Smooth muscle cell (in vitro differentiated cells): ENCODE measurements at regions not wholly inside any gene's neighbourhood (a gene's known extent, or its start where the extent isn't known, plus 50 kb on each side); places are given as distances from the start of the nearest gene placed in this dataset.
A peak's percentile ranks its signal among the peaks of the same experiment; 100 is the strongest.

Experiments
- DNase-seq: peaks from one replicate; lab custom pipeline; 2025; ENCODE audit not compliant: unreplicated experiment; lab: John Stamatoyannopoulos, UW
- H2AFZ ChIP-seq: fragments of 200-600 bp; sonication (generic); 2 replicates; pipeline ENCODE4 v1.6.0; 2016; ENCODE audit warnings: antibody characterized with exemption, low read depth, mild to moderate bottlenecking
- H3F3A ChIP-seq: fragments of 200-600 bp; sonication (generic); 2 replicates; pipeline ENCODE4 v1.6.0; 2017; ENCODE audit warnings: antibody characterized with exemption, low read depth
- H3K27ac ChIP-seq: fragments of 200-600 bp; sonication (generic); 2 replicates; pipeline ENCODE4 v1.5.1; 2016; ENCODE audit warnings: low read depth, mild to moderate bottlenecking
- H3K27me3 ChIP-seq: fragments of 200-600 bp; sonication (generic); 2 replicates; pipeline ENCODE4 v1.6.1; 2016; ENCODE audit warnings: low read depth, mild to moderate bottlenecking
- H3K36me3 ChIP-seq: fragments of 200-600 bp; sonication (generic); 2 replicates; pipeline ENCODE4 v1.5.1; 2016; ENCODE audit warnings: low read depth
- H3K4me1 ChIP-seq: fragments of 200-600 bp; sonication (generic); 2 replicates; pipeline ENCODE4 v1.5.1; 2016; ENCODE audit warnings: low read depth
- H3K4me2 ChIP-seq: fragments of 200-600 bp; sonication (generic); 2 replicates; pipeline ENCODE4 v1.6.0; 2016; ENCODE audit warnings: mild to moderate bottlenecking
- H3K4me3 ChIP-seq: fragments of 200-600 bp; sonication (generic); 2 replicates; pipeline ENCODE4 v1.5.1; 2016; ENCODE audit warnings: mild to moderate bottlenecking
- H3K79me2 ChIP-seq: fragments of 200-600 bp; sonication (generic); 2 replicates; pipeline ENCODE4 v1.6.0; 2016; ENCODE audit warnings: low read depth, mild to moderate bottlenecking
- H3K9ac ChIP-seq: fragments of 200-600 bp; sonication (generic); 2 replicates; pipeline ENCODE4 v1.6.0; 2016; ENCODE audit warnings: low read depth
- H3K9me3 ChIP-seq: fragments of 200-600 bp; sonication (generic); replicated peaks from 2 replicates; pipeline ENCODE4 v1.5.1; 2016; ENCODE audit warnings: low read depth
- H4K20me1 ChIP-seq: fragments of 200-600 bp; sonication (generic); 2 replicates; pipeline ENCODE4 v1.6.0; 2016; ENCODE audit warnings: low read depth
- WGBS: methylation state at CpG from one replicate; pipeline ENCODE4 v1.1.7; 2016; ENCODE audit warnings: low lambda C conversion rate; 5-methylcytosine and 5-hydroxymethylcytosine counted together
- TF ChIP-seq, protein P1 (sequence below): fragments of 200-600 bp; sonication (generic); IDR thresholded peaks from 2 replicates; pipeline ENCODE4 v1.5.1; 2017; ENCODE audit warnings: borderline replicate concordance, mild to moderate bottlenecking, antibody characterized with exemption; ENCODE audit not compliant: insufficient read depth, poor library complexity, severe bottlenecking

- Histone ChIP-seq H3K27ac (peak overlapping the region; percentile 99), H3K4me2 (peak overlapping the region; percentile 57)
- TF ChIP-seq, protein P1, sequence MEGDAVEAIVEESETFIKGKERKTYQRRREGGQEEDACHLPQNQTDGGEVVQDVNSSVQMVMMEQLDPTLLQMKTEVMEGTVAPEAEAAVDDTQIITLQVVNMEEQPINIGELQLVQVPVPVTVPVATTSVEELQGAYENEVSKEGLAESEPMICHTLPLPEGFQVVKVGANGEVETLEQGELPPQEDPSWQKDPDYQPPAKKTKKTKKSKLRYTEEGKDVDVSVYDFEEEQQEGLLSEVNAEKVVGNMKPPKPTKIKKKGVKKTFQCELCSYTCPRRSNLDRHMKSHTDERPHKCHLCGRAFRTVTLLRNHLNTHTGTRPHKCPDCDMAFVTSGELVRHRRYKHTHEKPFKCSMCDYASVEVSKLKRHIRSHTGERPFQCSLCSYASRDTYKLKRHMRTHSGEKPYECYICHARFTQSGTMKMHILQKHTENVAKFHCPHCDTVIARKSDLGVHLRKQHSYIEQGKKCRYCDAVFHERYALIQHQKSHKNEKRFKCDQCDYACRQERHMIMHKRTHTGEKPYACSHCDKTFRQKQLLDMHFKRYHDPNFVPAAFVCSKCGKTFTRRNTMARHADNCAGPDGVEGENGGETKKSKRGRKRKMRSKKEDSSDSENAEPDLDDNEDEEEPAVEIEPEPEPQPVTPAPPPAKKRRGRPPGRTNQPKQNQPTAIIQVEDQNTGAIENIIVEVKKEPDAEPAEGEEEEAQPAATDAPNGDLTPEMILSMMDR, result no peak
Measured at GRCh38 chr5:74314906-74315305, 325.6 kb downstream of the ENC1 start.

DNA sequence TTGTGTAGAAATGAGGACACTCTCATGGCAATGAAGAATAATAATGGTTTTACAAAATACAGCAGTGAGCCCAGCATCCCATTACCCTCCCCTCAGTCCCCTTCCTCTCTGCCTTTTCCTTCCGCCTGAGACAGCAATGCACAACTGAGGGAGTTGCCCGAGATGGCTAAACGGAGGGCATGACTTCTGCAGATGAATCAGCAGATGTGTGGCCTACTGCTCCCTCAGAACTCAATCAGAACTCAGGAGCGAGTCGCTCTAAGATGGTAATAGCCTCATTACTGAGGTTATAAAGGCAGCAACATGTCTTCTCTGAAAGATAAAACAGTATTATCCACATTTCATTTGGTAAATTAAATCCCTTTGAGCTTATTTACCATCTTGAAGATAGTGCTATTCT lies 326.6 kb downstream of the ENC1 start:
- Histone ChIP-seq H3F3A (peaks cover 32% of the 10 kb centered on the region), H3K27ac (peak overlapping the region; percentile 99), H2AFZ (peak overlapping the region; percentile 39), H3K4me1 (peaks cover 14% of the 10 kb centered on the region), H3K79me2 (no peaks in the 10 kb centered on the region), H3K36me3 (no peaks in the 10 kb centered on the region), H3K9me3 (no peaks in the 10 kb centered on the region), H3K27me3 (no peaks in the 10 kb centered on the region), H3K4me3 (no peak overlapping the region), H3K4me2 (peak overlapping the region; percentile 27), H4K20me1 (no peaks in the 10 kb centered on the region), H3K9ac (no peak overlapping the region)
- no peak for DNase-seq
- 48% methylated on average over 5 of the region's 5 CpGs for WGBS
- TF ChIP-seq, protein P1, result no peak

More at GRCh38 chr5:74314906-74315305, 325.6 kb downstream of the ENC1 start:
- H4K20me1 ChIP-seq, result no peaks in the 10 kb centered on the region
- H3F3A ChIP-seq, result peaks cover 32% of the 10 kb centered on the region
- DNase-seq, result no peak
- no peaks in the 10 kb centered on the region for H3K36me3 ChIP-seq
- H3K4me1 ChIP-seq, result peaks cover 14% of the 10 kb centered on the region
- no peaks in the 10 kb centered on the region for H3K9me3 ChIP-seq
- H3K79me2 ChIP-seq, result no peaks in the 10 kb centered on the region
- no peak overlapping the region for H3K4me3 ChIP-seq
- peak overlapping the region; percentile 83 for H3K9ac ChIP-seq
- no peaks in the 10 kb centered on the region for H3K27me3 ChIP-seq
- H2AFZ ChIP-seq, result no peak overlapping the region

- DNase-seq, result no peak
- H3K27me3 ChIP-seq, result no peaks in the 10 kb centered on the region
- H3K27ac ChIP-seq, result peak overlapping the region; percentile 99
- no peak overlapping the region for H3K4me3 ChIP-seq
- peak overlapping the region; percentile 25 for H3K9ac ChIP-seq
- H3K79me2 ChIP-seq, result no peaks in the 10 kb centered on the region
- H3K4me1 ChIP-seq, result peaks cover 14% of the 10 kb centered on the region
- no peak overlapping the region for H2AFZ ChIP-seq
- peaks cover 32% of the 10 kb centered on the region for H3F3A ChIP-seq
- WGBS, result 53% methylated on average over 2 of the region's 2 CpGs
- no peak overlapping the region for H3K4me2 ChIP-seq
- no peaks in the 10 kb centered on the region for H4K20me1 ChIP-seq
- no peaks in the 10 kb centered on the region for H3K9me3 ChIP-seq
- no peaks in the 10 kb centered on the region for H3K36me3 ChIP-seq
- TF ChIP-seq, protein P1, result no peak
Measured at GRCh38 chr5:74312746-74313145, 327.8 kb downstream of the ENC1 start.

DNA sequence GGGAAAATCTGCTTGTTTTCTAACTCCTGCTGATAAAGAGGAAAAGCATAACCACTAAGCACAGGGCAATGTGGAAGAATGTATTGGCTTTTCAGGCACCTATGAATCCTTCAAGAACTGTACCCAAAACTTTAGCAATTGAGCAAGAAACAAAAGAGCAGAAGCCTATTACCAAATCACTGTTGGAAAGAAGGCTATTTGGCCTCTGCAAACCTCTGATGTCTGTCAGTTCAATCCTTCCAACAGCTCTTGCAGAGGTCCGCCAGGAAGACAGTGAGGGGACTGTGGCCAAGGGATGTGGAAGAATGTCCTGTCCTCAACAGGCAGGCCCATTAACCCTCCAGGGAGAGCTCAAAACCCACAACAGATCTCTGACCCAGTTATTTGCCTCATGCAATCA lies 328.6 kb downstream of the ENC1 start:
- Histone ChIP-seq H3K4me2 (no peak overlapping the region), H3K4me3 (no peak overlapping the region), H2AFZ (peak overlapping the region; percentile 47), H3K27ac (peak overlapping the region; percentile 99), H4K20me1 (no peaks in the 10 kb centered on the region), H3K9me3 (no peaks in the 10 kb centered on the region), H3K9ac (no peak overlapping the region), H3K27me3 (no peaks in the 10 kb centered on the region), H3K36me3 (no peaks in the 10 kb centered on the region), H3K4me1 (peaks cover 14% of the 10 kb centered on the region), H3F3A (peaks cover 25% of the 10 kb centered on the region), H3K79me2 (no peaks in the 10 kb centered on the region)
- TF ChIP-seq, protein P1, result no peak
- DNase-seq, result no peak
- WGBS, result 73% methylated on average over 1 of the region's 1 CpG
